Amygdala (tissue), 56 donors: ENCODE measurements at regions not wholly inside any gene's neighbourhood (a gene's known extent, or its start where the extent isn't known, plus 50 kb on each side); places are given as distances from the start of the nearest gene placed in this dataset.

Experiments
- DNase-seq, 56 donors: peaks; one replicate each; lab custom pipeline; 2025; lab: John Stamatoyannopoulos, UW

DNA sequence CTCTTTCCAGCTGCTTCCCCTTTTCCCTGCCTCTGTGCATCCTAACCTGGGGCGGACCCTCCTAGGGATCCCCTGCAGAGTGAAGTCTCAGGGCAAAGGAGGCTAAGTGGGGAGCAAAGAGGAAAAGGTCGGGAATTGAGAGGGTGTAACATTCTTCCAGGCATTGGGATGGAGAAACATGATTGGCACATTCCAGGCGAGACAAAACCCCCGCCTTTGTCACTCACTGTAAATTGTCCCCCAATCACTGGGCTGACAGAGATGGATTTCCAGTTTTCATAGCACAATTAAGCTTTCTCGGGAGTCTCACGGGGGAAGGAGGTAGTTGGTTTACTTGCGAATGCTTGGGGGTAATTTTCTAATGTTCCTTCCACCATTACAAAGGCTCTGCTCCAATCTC, 74.9 kb downstream of the MIAT start:
- no peak for DNase-seq

- no peak for DNase-seq
Observed at GRCh38 chr22:26734339-26735018, 77.1 kb downstream of the MIAT start.

DNA sequence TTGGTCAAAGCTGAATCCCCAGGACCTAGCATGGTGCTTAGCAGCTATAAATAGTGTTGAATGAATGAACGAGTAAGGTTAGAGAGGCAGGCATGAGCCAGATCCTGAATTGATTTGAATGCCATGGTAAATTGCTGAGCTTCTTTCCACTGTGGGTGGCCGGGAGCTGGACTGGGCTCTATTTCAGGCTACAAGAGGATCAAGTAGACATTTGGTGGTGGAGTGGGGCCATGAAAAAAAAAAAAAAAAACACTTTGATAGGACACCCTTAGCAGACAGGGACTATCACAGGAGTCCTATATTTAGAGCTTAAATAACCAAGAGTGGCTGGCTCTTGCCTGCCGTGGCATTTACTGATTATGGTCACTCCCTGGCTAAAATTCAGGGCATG, 77.6 kb downstream of the MIAT start:
- no peak for DNase-seq

GRCh38 chr22:26737262-26737661, 79.9 kb downstream of the MIAT start:
- DNase-seq: no peak

- DNase-seq: peak in 3 of 56 donors; percentile 2 to 19 (median 9)
Observed at GRCh38 chr22:26740253-26740652, 82.9 kb downstream of the MIAT start.

DNA sequence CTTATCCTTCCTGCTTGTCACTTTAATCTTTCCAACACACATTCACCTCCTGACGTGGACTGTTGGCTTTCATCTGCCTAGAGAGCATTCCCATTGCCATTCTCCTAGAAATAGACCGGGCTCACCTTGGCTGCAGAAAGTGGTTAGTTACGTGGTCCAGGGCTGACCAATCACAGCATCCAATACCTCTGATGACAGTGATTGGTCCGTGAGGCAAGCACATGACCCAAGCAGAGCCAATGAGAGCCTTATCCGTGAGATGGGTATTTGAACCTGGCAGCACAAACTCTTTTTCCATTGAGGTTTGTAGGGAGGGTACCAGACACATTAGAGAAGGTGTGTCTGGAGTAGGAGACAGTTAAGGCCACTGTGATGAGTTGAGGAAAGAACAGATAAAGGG, 85.8 kb downstream of the MIAT start:
- DNase-seq: no peak

DNA sequence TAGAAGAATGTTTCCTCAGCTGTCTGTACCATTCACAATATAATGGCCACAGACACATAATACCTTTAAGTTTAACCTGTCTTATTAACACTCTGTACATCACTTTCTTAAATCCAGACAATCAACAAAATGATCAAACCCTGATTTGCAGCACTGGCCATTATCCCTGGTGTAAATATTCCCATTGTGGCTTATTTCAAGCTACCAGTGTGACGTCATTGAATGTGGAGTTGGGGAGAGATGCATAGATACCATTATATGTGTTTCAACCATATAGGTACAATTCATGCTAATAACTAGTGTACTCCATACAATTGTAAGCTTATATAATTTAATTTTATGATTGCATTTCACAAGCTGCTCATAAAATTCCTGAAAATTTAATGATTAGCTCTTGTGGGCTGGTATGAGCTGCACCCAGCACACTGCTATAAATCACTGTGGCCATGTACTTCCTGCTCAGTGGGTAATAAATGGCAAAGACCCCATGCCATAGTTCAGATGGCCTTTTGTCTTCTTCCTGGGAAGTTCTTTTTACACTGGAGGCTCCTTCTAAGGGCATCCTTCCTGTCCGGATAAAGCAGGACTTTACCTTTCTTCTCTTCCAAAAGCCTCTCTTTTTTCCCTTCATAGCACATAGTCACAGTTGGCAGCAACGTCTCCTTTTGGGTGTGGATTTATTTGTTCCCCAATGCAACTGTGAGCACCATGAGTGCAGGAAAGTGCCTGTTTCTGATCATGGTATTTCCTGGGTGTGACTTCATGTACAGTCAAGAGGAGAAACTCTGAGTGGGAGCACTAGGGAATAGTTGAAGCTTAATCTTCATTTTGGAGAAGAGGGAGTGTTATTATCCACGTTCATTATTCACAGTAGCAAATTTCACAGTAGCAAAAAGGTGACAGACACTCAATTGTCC, 87.8 kb downstream of the MIAT start:
- no peak for DNase-seq

DNA sequence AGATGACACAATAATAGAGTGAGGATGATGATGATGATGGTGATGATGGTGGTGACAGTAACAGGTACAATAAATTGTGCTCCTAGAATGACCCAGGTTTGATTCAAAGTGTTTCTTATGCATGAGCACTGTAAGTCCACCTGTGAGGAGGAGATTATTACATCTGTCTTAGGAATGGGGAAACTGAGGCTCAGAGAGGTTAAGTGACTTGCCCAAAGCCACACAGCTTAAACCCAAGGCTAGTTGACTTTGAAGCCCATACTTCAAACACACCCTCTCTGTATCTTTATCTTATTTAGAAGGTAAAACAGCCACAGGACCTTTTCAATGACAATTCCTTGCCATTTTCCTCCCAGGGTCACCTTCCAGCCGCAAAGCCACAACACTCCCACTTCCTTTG, 88.9 kb downstream of the MIAT start:
- DNase-seq: no peak

DNA sequence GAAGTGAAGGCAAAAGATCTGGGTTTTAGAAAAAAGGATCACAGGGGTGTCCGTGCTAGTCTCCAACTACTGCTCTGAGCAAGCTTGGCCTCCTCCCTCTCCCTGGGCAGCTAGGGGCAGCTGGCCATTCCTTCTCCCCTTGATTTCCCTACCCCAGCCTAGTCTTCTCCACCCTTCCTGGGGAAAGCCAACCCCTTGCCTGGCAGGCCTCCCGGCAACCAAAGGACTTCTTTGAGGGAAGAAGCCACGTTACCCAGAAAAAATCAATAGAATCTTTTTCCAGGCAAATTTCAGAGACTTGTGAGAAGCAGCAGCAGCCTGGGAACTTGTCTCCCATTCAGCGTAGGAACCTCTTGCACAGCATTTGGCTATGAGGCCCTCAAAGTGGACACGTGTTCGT, 91.5 kb downstream of the MIAT start:
- DNase-seq: peak in 41 of 56 donors; percentile 4 to 73 (median 31)

DNA sequence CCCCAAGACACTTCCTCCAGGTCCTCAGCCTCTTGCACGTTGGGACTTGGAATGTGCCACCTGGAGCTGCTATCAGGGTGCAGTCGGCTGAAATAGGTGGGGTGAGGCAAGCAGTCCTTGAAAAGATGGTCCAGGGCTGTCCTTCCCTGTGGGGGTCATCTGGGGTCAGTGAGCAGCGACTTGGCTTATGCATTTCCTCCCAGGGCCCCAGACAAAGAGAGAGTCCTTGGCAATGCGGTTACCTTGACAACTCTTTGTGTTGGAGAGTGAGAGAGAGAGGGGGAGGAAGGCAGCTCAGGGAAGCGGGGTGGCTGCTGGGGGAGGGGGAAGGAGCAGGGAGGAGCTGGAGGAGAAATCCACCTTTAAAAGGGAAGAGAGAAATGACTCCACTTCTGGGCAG, 93.8 kb downstream of the MIAT start:
- DNase-seq: peak in 36 of 56 donors; percentile 2 to 68 (median 24)

- DNase-seq: no peak
Observed at GRCh38 chr22:26753125-26753862, 95.9 kb downstream of the MIAT start.

- DNase-seq: peak in 47 of 56 donors; percentile 11 to 80 (median 49)
Observed at GRCh38 chr22:26756675-26757293, 99.4 kb downstream of the MIAT start.

DNA sequence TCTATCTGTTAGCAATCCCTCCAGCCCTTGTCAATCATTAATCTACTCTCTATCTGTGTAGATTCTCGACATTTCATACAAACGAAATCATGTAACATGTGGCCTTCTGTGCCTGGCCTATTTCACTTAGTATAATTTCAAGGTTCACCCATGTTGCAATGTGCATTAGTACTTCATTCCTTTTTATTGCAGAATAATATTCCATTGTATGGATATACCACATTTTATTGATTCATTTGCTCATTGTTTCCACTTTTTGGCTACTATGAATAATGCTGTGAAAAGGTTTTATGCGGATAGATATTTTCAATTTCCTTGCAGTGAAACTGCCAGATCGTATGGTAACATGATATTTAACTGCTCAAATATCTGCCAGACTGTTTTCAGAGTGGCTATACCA, 100.1 kb downstream of the MIAT start:
- DNase-seq: no peak

DNA sequence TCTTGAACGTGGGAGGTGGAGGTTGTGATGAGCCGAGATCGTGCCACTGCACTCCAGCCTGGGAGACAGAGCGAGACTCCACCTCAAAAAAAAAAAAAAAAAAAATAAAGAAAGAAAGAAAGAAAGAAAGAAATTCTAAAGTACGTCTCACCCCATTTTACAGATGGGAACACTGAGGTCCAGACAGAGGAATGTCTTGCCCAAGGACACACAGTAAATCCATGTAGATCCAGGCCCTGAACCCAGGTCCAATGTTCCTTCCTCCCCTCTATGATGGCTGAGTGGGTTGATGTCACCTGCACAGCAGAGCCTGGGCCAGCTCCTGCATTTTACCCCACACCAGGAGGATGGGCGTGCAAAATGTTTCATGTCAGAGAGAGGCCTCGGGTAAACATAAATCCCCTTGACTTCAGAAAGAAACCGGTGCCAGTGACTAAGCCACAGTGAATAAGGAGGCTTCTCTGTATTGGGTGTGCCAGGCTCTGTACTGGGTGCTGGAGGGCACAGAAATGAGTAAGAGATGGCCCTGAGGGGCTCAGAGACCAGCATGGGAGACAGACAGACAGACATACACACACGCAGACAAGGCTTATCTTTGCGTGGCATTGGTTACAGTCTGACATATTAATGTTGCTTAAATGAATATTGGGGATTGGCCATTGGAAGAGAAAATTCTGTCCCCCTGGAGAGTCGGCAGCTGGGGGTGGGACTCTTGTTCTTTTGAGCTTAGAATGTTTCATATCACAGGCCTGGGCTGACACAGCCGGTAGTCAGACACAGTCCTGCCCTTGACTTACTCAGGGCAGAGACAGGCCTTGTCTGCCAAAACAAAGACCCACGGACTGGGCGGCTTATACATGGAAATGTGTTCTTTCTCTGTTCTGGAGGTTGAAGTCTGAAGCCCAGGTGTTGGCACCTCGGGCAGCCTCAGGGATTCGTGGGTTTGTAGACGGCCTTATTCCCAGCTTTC, 105.4 kb downstream of the MIAT start:
- no peak for DNase-seq

DNA sequence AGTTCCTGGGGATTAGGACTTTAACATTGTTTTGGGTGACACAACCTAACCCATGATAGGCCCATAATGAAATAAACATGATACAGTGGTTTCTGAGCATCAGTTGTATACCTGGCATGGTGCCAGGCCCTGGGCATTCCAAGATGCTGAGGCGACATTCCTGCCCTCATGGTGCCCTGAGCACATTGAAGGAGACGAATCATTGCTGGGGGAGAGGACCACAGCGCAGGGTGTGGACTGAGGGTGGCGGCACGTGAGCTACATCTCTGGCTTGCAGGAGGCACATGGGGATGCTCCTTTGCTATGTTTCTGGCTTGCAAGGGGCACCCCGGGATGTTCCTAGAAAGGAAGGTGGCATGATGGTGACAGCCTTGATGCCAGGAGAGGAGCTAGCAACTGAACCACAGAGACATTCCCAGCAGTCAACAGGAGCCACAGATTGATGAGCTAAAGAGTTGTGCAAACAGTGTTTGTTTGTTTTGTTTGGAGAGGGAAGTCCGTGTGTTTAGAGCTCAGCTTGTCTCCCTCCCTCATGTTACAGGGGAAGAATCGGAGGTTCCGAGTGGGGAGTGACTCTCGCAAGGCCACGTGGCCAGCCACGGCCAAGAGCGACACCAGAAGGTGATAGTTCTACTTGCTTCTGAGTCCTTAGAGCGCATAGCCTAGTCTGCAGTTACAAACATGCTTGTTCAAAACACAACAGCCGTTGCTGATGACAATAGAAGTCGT, 106.4 kb downstream of the MIAT start:
- peak in 3 of 56 donors; percentile 1 to 23 (median 2) for DNase-seq

GRCh38 chr22:26766510-26767350, 109.3 kb downstream of the MIAT start:
- no peak for DNase-seq

DNA sequence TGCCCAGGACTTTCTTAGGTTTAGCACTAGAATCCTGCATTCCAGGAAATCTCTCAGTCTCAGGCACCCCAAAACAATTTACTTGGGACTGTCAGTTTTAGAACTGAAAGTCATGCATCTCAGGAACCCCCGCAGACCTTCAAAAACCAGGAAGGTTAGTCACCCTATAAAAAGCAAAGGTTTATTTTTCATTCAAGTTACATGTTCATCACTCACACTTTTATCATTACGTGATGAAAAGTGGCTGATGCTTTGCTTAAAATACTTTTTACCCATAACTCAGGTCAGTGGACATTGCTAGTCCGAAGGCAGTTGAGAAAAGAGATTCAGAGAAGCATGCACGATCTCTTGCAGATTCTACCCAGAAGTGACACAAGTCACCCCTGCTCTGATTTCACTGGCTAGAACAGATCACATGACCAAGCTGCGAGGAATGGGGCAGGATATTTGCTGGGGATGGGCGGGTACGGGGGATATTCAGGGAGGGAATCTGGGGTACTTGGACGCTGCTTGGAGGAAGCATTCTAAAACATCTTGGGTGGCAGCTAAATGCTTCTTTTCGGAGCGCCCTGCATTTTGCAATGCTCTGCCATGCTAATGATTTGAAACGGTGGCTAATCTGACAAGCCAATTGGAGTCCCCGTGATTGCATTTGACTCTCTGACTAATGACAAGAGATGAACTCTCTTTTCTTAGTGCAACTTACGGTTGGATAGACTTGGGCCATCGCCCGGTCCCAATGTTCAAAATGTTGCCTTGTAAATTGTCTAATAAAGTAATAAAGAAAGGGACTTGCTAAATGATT, 110.2 kb downstream of the MIAT start:
- DNase-seq: peak in 9 of 56 donors; percentile 5 to 22 (median 15)
